ENCODE measurements at regions not wholly inside any gene's neighbourhood (a gene's known extent, or its start where the extent isn't known, plus 50 kb on each side); places are given as distances from the start of the nearest gene placed in this dataset.

GRCh38 chr4:134666640-134667039 is 465.1 kb upstream of the PABPC4L start:
- TF ChIP-seq, protein P1, sequence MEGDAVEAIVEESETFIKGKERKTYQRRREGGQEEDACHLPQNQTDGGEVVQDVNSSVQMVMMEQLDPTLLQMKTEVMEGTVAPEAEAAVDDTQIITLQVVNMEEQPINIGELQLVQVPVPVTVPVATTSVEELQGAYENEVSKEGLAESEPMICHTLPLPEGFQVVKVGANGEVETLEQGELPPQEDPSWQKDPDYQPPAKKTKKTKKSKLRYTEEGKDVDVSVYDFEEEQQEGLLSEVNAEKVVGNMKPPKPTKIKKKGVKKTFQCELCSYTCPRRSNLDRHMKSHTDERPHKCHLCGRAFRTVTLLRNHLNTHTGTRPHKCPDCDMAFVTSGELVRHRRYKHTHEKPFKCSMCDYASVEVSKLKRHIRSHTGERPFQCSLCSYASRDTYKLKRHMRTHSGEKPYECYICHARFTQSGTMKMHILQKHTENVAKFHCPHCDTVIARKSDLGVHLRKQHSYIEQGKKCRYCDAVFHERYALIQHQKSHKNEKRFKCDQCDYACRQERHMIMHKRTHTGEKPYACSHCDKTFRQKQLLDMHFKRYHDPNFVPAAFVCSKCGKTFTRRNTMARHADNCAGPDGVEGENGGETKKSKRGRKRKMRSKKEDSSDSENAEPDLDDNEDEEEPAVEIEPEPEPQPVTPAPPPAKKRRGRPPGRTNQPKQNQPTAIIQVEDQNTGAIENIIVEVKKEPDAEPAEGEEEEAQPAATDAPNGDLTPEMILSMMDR (IDR thresholded peaks at IDR 0.05), result no peak
- no peak for TF ChIP-seq POLR2A (IDR thresholded peaks at IDR 0.05)
